GM21619 (cell line): ENCODE measurements at regions not wholly inside any gene's neighbourhood (a gene's known extent, or its start where the extent isn't known, plus 50 kb on each side); places are given as distances from the start of the nearest gene placed in this dataset.
A peak's percentile ranks its signal among the peaks of the same experiment; 100 is the strongest.
"Not testable (repeated sequence)": the region's sequence is repeated elsewhere in the genome, so short reads cannot be mapped to it uniquely, and the experiment has no call there.

Source experiments
- ATAC-seq: cut with Tn5 transposase; IDR thresholded peaks from one replicate; pipeline ENCODE4 v1.9.1; 2021; ENCODE audit not compliant: unreplicated experiment

- no peak for ATAC-seq
These were observed 185.3 kb upstream of the ATP5MC3 start for GRCh38 chr2:175366815-175367214.

GRCh38 chr2:175363699-175364098 is 182.2 kb upstream of the ATP5MC3 start:
- ATAC-seq, result no peak

- no peak for ATAC-seq
These were observed 180.8 kb upstream of the ATP5MC3 start for GRCh38 chr2:175362331-175362730.

- no peak for ATAC-seq
These were observed 178.2 kb upstream of the ATP5MC3 start for GRCh38 chr2:175359710-175360109.

- no peak for ATAC-seq
These were observed 175.4 kb upstream of the ATP5MC3 start for GRCh38 chr2:175356901-175357300.

- no peak for ATAC-seq
These were observed 173.7 kb upstream of the ATP5MC3 start for GRCh38 chr2:175355246-175355645.

GRCh38 chr2:175353275-175353674 is 171.8 kb upstream of the ATP5MC3 start:
- ATAC-seq, result no peak

- no peak for ATAC-seq
These were observed 170.0 kb upstream of the ATP5MC3 start for GRCh38 chr2:175351512-175351911.

- ATAC-seq, result no peak
These were observed 168.6 kb upstream of the ATP5MC3 start for GRCh38 chr2:175350105-175350504.

GRCh38 chr2:175342085-175342484 is 160.6 kb upstream of the ATP5MC3 start:
- no peak for ATAC-seq

- no peak for ATAC-seq
These were observed 148.7 kb upstream of the ATP5MC3 start for GRCh38 chr2:175330195-175330594.

- no peak for ATAC-seq
These were observed 145.3 kb upstream of the ATP5MC3 start for GRCh38 chr2:175326801-175327200.

GRCh38 chr2:175326164-175326563 is 144.7 kb upstream of the ATP5MC3 start:
- ATAC-seq, result not testable (repeated sequence)

GRCh38 chr2:175323162-175323561 is 141.7 kb upstream of the ATP5MC3 start:
- no peak for ATAC-seq

GRCh38 chr2:175318542-175318941 is 137.0 kb upstream of the ATP5MC3 start:
- ATAC-seq, result peak; percentile 85

- no peak for ATAC-seq
These were observed 136.2 kb upstream of the ATP5MC3 start for GRCh38 chr2:175317751-175318150.

GRCh38 chr2:175312137-175312536 is 130.6 kb upstream of the ATP5MC3 start:
- ATAC-seq, result no peak

GRCh38 chr2:175310813-175311504 is 129.4 kb upstream of the ATP5MC3 start:
- no peak for ATAC-seq

- ATAC-seq, result no peak
These were observed 128.3 kb upstream of the ATP5MC3 start for GRCh38 chr2:175309799-175310198.

- ATAC-seq, result no peak
These were observed 126.5 kb upstream of the ATP5MC3 start for GRCh38 chr2:175308005-175308404.

GRCh38 chr2:175304541-175304940 is 123.0 kb upstream of the ATP5MC3 start:
- ATAC-seq, result no peak

- no peak for ATAC-seq
These were observed 112.3 kb upstream of the ATP5MC3 start for GRCh38 chr2:175293776-175294175.

- ATAC-seq, result no peak
These were observed 111.7 kb upstream of the ATP5MC3 start for GRCh38 chr2:175293195-175293594.
